ENCODE measurements at regions not wholly inside any gene's neighbourhood (a gene's known extent, or its start where the extent isn't known, plus 50 kb on each side); places are given as distances from the start of the nearest gene placed in this dataset.

DNA sequence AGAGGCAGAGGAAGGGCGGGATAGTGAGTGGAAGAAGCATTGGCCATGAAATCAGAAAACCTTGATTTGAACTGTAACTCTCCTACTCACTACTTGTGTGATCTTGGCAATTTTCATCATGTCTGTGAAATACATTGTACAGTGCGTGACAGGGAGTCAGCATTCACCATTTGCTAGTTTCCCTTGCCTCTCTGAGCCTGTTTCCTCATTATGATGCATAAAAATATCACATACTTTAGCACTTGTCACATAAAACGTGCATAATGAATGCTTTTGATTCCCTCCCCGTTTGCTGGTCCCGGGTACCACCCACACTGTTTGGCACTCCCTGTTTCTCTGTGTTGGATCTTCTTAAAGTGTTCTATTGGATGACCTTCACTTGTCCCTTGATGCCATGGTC lies 101.1 kb upstream of the FRMD6 start:
- TF ChIP-seq CTCF (IDR thresholded peaks at IDR 0.05; ENCODE audit: insufficient read depth, low read length) (no peak), POLR2AphosphoS5 (IDR thresholded peaks at IDR 0.05; ENCODE audit: low read depth) (no peak), REST (IDR thresholded peaks at IDR 0.05; ENCODE audit: insufficient replicate concordance, low read depth) (no peak), SPI1 (IDR thresholded peaks at IDR 0.05; ENCODE audit: borderline replicate concordance, low read depth) (no peak)
